GM10266 (cell line): ENCODE measurements at regions not wholly inside any gene's neighbourhood (a gene's known extent, or its start where the extent isn't known, plus 50 kb on each side); places are given as distances from the start of the nearest gene placed in this dataset.

Source experiments
- DNase-seq: peaks from one replicate; pipeline ENCODE4 v3.0.0; 2012; ENCODE audit errors: extremely low spot score
- CTCF ChIP-seq: IDR thresholded peaks from 2 replicates; pipeline ENCODE4 v1.5.1; 2012; ENCODE audit warnings: mild to moderate bottlenecking, low read depth; ENCODE audit not compliant: control insufficient read depth, insufficient read depth; ENCODE audit errors: missing control alignments

- no peak for DNase-seq
- no peak for TF ChIP-seq CTCF
These were observed 259.5 kb downstream of the BRD1 start for GRCh38 chr22:49567899-49568750.

- no peak for DNase-seq
- TF ChIP-seq CTCF, result no peak
These were observed 261.0 kb downstream of the BRD1 start for GRCh38 chr22:49566693-49567092.

GRCh38 chr22:49566141-49566541 lies 261.5 kb downstream of the BRD1 start:
- no peak for TF ChIP-seq CTCF
- no peak for DNase-seq

GRCh38 chr22:49565516-49565855 lies 262.2 kb downstream of the BRD1 start:
- no peak for DNase-seq
- no peak for TF ChIP-seq CTCF

- TF ChIP-seq CTCF, result no peak
- no peak for DNase-seq
These were observed 262.8 kb downstream of the BRD1 start for GRCh38 chr22:49564666-49565515.

- TF ChIP-seq CTCF, result no peak
- DNase-seq, result no peak
These were observed 263.6 kb downstream of the BRD1 start for GRCh38 chr22:49564054-49564453.
